DMS153 (cell line): ENCODE measurements at regions not wholly inside any gene's neighbourhood (a gene's known extent, or its start where the extent isn't known, plus 50 kb on each side); places are given as distances from the start of the nearest gene placed in this dataset.

Experiments used
- DNase-seq: peaks from one replicate; lab custom pipeline; 2025; lab: John Stamatoyannopoulos, UW

- DNase-seq: no peak
Observed at GRCh38 chr15:81865850-81866537, 179.8 kb downstream of the MEX3B start.

GRCh38 chr15:81863162-81863561 lies 182.7 kb downstream of the MEX3B start:
- no peak for DNase-seq

- peak; percentile 66 for DNase-seq
Observed at GRCh38 chr15:81859737-81860516, 185.9 kb downstream of the MEX3B start.

GRCh38 chr15:81858586-81858985 lies 187.2 kb downstream of the MEX3B start:
- DNase-seq: no peak

GRCh38 chr15:81858136-81858535 lies 187.7 kb downstream of the MEX3B start:
- no peak for DNase-seq

GRCh38 chr15:81856634-81857026 lies 189.2 kb downstream of the MEX3B start:
- DNase-seq: no peak

- no peak for DNase-seq
Observed at GRCh38 chr15:81856001-81856633, 189.7 kb downstream of the MEX3B start.

GRCh38 chr15:81853150-81853748 lies 192.6 kb downstream of the MEX3B start:
- no peak for DNase-seq

GRCh38 chr15:81852411-81853149 lies 193.2 kb downstream of the MEX3B start:
- DNase-seq: no peak

GRCh38 chr15:81851757-81852156 lies 194.1 kb downstream of the MEX3B start:
- DNase-seq: no peak

GRCh38 chr15:81851325-81851724 lies 194.5 kb downstream of the MEX3B start:
- DNase-seq: no peak

GRCh38 chr15:81849289-81849688 lies 196.5 kb downstream of the MEX3B start:
- DNase-seq: no peak

GRCh38 chr15:81848701-81849100 lies 197.1 kb downstream of the MEX3B start:
- no peak for DNase-seq

GRCh38 chr15:81843757-81844407 lies 201.9 kb downstream of the MEX3B start:
- DNase-seq: no peak

- no peak for DNase-seq
Observed at GRCh38 chr15:81843226-81843625, 202.6 kb downstream of the MEX3B start.

GRCh38 chr15:81839387-81839786 lies 206.4 kb downstream of the MEX3B start:
- DNase-seq: no peak

GRCh38 chr15:81835731-81836130 lies 210.1 kb downstream of the MEX3B start:
- no peak for DNase-seq

- DNase-seq: no peak
Observed at GRCh38 chr15:81830520-81830919, 215.3 kb downstream of the MEX3B start.

- DNase-seq: no peak
Observed at GRCh38 chr15:81829918-81830317, 215.9 kb downstream of the MEX3B start.

- no peak for DNase-seq
Observed at GRCh38 chr15:81828135-81828534, 217.7 kb downstream of the MEX3B start.

GRCh38 chr15:81825136-81825535 lies 220.7 kb downstream of the MEX3B start:
- DNase-seq: no peak
